ENCODE measurements at regions not wholly inside any gene's neighbourhood (a gene's known extent, or its start where the extent isn't known, plus 50 kb on each side); places are given as distances from the start of the nearest gene placed in this dataset.
"Not testable (repeated sequence)": the region's sequence is repeated elsewhere in the genome, so short reads cannot be mapped to it uniquely, and the experiment has no call there.

- FAIRE-seq = no peak
Observed at GRCh38 chr3:182148360-182148759, 436.6 kb downstream of the SOX2 start.

DNA sequence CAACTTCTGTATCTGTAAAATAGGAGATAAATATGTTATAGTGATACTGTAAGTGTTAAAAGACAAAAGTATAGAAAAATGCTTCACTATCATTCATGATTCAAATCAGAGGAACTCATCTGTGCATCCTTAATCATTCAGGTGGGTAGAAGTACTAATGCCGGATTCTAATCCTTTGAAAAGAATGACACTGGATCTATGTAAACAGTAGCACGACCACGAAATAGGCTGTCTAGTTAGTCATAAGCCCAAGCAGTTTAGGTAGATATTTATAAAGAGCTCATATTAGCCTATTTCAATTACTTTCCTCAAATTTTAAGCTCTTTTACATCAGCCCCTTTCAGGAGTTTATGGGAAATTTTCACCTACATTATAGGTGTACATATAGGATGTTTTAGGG, 437.9 kb downstream of the SOX2 start:
- FAIRE-seq = no peak

- FAIRE-seq = not testable (repeated sequence)
Observed at GRCh38 chr3:182156326-182156725, 444.6 kb downstream of the SOX2 start.

DNA sequence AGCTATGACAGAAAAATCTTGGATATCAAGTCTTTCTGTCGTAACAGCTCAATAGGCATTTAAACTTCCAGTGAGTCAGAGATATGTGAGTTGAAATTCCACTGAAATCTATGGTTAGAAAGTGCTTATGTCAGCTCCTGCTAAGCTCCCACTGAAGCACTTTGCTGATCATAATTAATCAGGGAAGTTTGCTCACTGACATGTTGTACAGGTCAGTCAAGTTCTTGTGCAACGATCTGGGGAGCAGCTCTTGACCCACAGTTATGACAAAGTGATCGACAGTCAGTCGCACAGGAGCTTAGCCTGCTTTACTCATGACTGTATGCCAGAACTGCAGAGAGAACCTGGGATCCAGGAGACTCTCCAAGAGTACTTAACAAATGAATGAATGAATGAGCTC, 453.5 kb downstream of the SOX2 start:
- no peak for FAIRE-seq

- no peak for FAIRE-seq
Observed at GRCh38 chr3:182172534-182172933, 460.8 kb downstream of the SOX2 start.

DNA sequence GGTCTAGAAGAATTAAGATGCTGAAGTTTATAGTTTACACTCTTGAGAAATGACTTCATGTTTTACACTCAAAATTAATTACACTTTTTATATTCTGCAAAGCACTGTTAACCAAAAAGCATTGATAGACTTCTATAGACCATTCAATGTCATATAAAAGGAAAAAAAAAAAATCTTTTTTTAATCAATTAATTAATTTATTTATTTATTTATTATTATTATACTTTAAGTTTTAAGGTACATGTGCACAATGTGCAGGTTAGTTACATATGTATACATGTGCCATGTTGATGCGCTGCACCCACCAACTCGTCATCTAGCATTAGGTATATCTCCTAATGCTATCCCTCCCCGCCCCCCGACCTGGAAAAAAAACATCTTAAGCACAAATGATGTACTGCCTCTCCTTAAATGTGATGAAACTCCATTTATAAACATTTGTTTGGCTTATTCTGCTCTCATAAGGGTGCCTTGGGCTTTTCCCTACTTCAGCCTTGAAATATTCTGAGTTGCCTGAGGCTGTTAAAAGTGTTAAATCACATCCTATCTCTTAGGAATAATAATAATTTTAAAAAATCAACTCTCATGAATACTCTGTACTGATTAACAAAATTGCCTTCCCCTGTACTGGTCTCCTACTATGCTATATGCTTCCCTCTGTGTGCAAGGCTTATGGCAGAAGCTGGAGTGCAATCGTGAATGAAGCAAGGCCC, 466.9 kb downstream of the SOX2 start:
- FAIRE-seq = no peak

- FAIRE-seq = no peak
Observed at GRCh38 chr3:182179631-182180030, 467.9 kb downstream of the SOX2 start.

- FAIRE-seq = no peak
Observed at GRCh38 chr3:182180654-182181385, 469.1 kb downstream of the SOX2 start.

DNA sequence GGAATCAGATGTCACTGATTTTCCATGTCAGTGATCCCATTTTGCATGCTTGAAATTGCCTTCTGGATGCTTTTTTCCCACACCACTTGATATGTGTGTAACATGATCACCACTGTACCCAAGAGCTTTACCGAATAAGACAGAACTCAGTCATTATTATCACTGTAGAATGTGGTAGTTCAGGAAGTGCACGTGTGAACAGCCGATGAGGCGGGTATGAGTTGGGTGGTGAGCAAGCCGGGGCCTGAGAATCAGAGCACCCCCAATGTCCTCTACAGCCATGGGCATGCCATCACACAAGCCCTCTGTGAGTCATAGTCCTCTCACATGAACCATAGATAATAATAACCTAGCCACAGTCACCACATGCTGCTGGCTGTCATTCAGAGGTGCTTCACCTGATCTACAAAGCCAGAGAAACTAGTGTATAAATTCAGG, 470.8 kb downstream of the SOX2 start:
- FAIRE-seq = no peak

GRCh38 chr3:182183716-182184430, 472.1 kb downstream of the SOX2 start:
- FAIRE-seq = no peak

GRCh38 chr3:182185313-182185712, 473.6 kb downstream of the SOX2 start:
- FAIRE-seq = no peak

DNA sequence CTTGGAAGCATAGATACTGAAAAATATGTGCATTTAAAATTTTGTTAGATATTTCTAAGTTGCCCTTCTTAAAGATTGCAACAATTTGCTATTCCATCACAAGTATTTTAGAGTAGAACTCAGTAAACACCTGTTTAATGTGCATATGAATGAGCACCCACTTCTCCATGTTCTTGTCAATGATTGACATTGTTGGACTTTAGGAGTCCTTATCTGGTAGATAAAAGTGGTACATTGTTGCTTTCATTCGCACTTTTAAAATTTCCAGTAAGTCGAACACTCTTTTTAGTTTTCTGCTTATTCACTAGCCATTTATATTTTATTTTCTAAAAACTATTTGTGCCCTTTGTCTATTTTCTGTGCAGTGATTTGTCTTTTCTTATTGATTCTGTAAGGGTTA, 478.3 kb downstream of the SOX2 start:
- FAIRE-seq = no peak

- FAIRE-seq = no peak
Observed at GRCh38 chr3:182198345-182198744, 486.6 kb downstream of the SOX2 start.

GRCh38 chr3:182201456-182202168, 489.9 kb downstream of the SOX2 start:
- FAIRE-seq = no peak

- no peak for FAIRE-seq
Observed at GRCh38 chr3:182212479-182213076, 500.9 kb downstream of the SOX2 start.

GRCh38 chr3:182214416-182214815, 502.7 kb downstream of the SOX2 start:
- no peak for FAIRE-seq

GRCh38 chr3:182215881-182216280, 504.2 kb downstream of the SOX2 start:
- FAIRE-seq = no peak

DNA sequence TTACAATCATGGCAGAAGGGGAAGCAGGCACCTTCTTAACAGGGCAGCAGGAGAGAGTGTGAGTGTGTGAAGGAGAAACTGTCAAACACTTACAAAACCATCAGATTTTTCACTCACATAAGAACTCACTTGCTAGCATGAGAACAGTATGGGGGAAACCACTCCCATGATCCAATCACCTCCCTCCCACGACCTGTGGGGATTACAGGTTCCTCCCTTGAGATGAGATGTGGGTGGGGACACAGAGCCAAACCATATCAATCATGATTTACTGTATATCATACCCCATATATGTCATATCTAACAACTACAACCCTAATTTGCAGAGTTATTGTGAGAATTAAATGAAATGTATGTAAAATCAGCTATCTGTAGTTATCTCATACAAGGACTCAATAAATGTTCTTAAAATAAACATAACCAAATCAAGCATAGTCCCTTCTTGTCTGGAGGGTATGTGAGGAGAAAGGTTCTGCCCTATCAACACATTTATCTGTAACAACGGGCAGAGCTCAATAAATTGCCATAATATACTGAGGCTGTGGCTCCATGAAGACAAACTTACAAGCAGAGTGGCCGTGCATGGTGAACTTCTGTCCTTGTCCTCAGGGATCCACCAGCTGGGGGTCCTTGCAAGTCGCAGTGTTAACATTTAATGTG, 504.7 kb downstream of the SOX2 start:
- FAIRE-seq = no peak

DNA sequence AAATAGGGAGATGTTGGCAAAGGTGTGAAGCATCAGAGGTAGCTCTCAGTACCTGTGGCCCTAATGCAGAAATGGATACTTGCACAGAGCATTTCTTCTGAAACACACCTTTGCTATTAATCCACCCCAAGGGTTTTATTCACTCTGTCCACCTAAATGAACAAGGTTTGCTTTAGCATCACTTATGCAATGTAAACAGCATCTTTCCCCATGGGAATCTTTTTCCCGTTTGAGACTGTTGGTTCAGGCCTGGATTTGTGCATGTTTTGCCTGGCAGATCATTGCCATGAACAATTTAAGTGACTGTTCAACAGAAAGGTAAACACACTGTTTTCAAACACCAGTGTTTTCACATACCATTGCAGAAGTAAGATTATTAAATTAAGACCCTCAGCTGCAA, 508.3 kb downstream of the SOX2 start:
- no peak for FAIRE-seq

GRCh38 chr3:182220471-182220870, 508.7 kb downstream of the SOX2 start:
- FAIRE-seq = no peak

GRCh38 chr3:182226995-182227394, 515.3 kb downstream of the SOX2 start:
- FAIRE-seq = no peak

- FAIRE-seq = no peak
Observed at GRCh38 chr3:182233405-182233804, 521.7 kb downstream of the SOX2 start.

Measured in G401.6 (cell line).